HEK293 (cell line): ENCODE measurements at regions not wholly inside any gene's neighbourhood (a gene's known extent, or its start where the extent isn't known, plus 50 kb on each side); places are given as distances from the start of the nearest gene placed in this dataset.

Experiments
- CTCF ChIA-PET: fragments of 350-600 bp; formaldehyde crosslinking; extraction: SDS; loops from one replicate; lab custom pipeline; 2021; ENCODE audit warnings: antibody characterized with exemption; lab: Yijun Ruan, JAX
- POLR2A ChIA-PET: fragments of 300-600 bp; formaldehyde crosslinking; extraction: SDS; loops from one replicate; lab custom pipeline; 2020; ENCODE audit warnings: antibody characterized with exemption, inconsistent platforms; lab: Yijun Ruan, JAX
- H3K27ac ChIP-seq: fragments of 200-500 bp; sonication (Bioruptor generic); 2 replicates; pipeline ENCODE4 v1.5.1; 2014; ENCODE audit warnings: low read depth, low read length, control low read depth, inconsistent platforms; ENCODE audit errors: extremely low read depth
- H3K36me3 ChIP-seq, 2 experiments: fragments of 200-500 bp in 1 of 2; sonication (Bioruptor generic) in 1 of 2; 1 replicate in 1 of 2; 2 replicates in 1 of 2; pipeline ENCODE4 v1.5.1; 2014 to 2017; ENCODE audit warnings: inconsistent platforms in 2 of 2, low read length in 2 of 2; ENCODE audit not compliant: control insufficient read depth in 2 of 2, insufficient read depth in 1 of 2
- H3K4me1 ChIP-seq: fragments of 200-500 bp; sonication (Bioruptor generic); 2 replicates; pipeline ENCODE4 v1.5.1; 2014; ENCODE audit warnings: mild to moderate bottlenecking, low read length, inconsistent platforms; ENCODE audit not compliant: control insufficient read depth, insufficient read depth
- H3K4me3 ChIP-seq: 2 replicates; pipeline ENCODE4 v1.5.1; 2011; ENCODE audit warnings: low read depth, mild to moderate bottlenecking, control low read depth, low read length, moderate library complexity
- H3K9me3 ChIP-seq: fragments of 200-500 bp; sonication (Bioruptor generic); 2 replicates; pipeline ENCODE4 v1.5.1; 2014; ENCODE audit warnings: low read depth, low read length, inconsistent platforms; ENCODE audit not compliant: control insufficient read depth, insufficient read depth
- KLF1 ChIP-seq: fragments of 450-650 bp; formaldehyde crosslinking; IDR thresholded peaks from 2 replicates; pipeline ENCODE4 v1.5.1; 2016; ENCODE audit warnings: missing biosample characterization, missing genetic modification characterization
- MZF1 ChIP-seq: fragments of 450-650 bp; formaldehyde crosslinking; IDR thresholded peaks from 2 replicates; pipeline ENCODE4 v1.5.1; 2017; ENCODE audit warnings: missing biosample characterization, missing genetic modification characterization, borderline replicate concordance
- OSR2 ChIP-seq: fragments of 450-650 bp; formaldehyde crosslinking; IDR thresholded peaks from 2 replicates; pipeline ENCODE4 v1.5.1; 2016; ENCODE audit warnings: missing biosample characterization, missing genetic modification characterization
- ZNF112 ChIP-seq: fragments of 450-650 bp; formaldehyde crosslinking; IDR thresholded peaks from 2 replicates; pipeline ENCODE4 v1.5.0; 2017; ENCODE audit warnings: missing biosample characterization, missing genetic modification characterization
- ZNF16 ChIP-seq: fragments of 450-650 bp; formaldehyde crosslinking; IDR thresholded peaks from 2 replicates; pipeline ENCODE4 v1.5.1; 2016; ENCODE audit warnings: low read depth, missing biosample characterization, missing genetic modification characterization
- ZNF169 ChIP-seq: fragments of 450-650 bp; formaldehyde crosslinking; IDR thresholded peaks from 2 replicates; pipeline ENCODE4 v1.5.1; 2016; ENCODE audit warnings: missing biosample characterization, missing genetic modification characterization
- ZNF2 ChIP-seq: fragments of 450-650 bp; formaldehyde crosslinking; IDR thresholded peaks from 2 replicates; pipeline ENCODE4 v1.5.1; 2016; ENCODE audit warnings: missing biosample characterization, missing genetic modification characterization
- ZNF221 ChIP-seq: fragments of 450-650 bp; formaldehyde crosslinking; IDR thresholded peaks from 2 replicates; pipeline ENCODE4 v1.5.1; 2017; ENCODE audit warnings: missing biosample characterization, missing genetic modification characterization, borderline replicate concordance
- ZNF280C ChIP-seq: fragments of 450-650 bp; formaldehyde crosslinking; IDR thresholded peaks from 2 replicates; pipeline ENCODE4 v1.5.1; 2016; ENCODE audit warnings: missing biosample characterization, missing genetic modification characterization
- ZNF311 ChIP-seq: fragments of 450-650 bp; formaldehyde crosslinking; IDR thresholded peaks from 2 replicates; pipeline ENCODE4 v1.5.1; 2017; ENCODE audit warnings: missing biosample characterization, missing genetic modification characterization, borderline replicate concordance
- ZNF341 ChIP-seq: fragments of 450-650 bp; formaldehyde crosslinking; IDR thresholded peaks from 2 replicates; pipeline ENCODE4; 2016; ENCODE audit warnings: low read depth, missing biosample characterization, missing genetic modification characterization
- ZNF391 ChIP-seq: fragments of 450-650 bp; formaldehyde crosslinking; IDR thresholded peaks from 2 replicates; pipeline ENCODE4 v1.5.1; 2016; ENCODE audit warnings: low read depth, missing biosample characterization, missing genetic modification characterization, borderline replicate concordance
- ZNF394 ChIP-seq: fragments of 450-650 bp; formaldehyde crosslinking; IDR thresholded peaks from 2 replicates; pipeline ENCODE4 v1.5.1; 2016; ENCODE audit warnings: missing biosample characterization, missing genetic modification characterization, mild to moderate bottlenecking, moderate library complexity, borderline replicate concordance
- ZNF423 ChIP-seq: fragments of 450-650 bp; formaldehyde crosslinking; IDR thresholded peaks from 2 replicates; pipeline ENCODE4 v1.5.1; 2016; ENCODE audit warnings: missing biosample characterization, missing genetic modification characterization
- ZSCAN23 ChIP-seq: fragments of 450-650 bp; formaldehyde crosslinking; IDR thresholded peaks from 2 replicates; pipeline ENCODE4 v1.5.1; 2016; ENCODE audit warnings: missing biosample characterization, missing genetic modification characterization
- TF ChIP-seq, protein P1 (sequence below): fragments of 450-650 bp; formaldehyde crosslinking; IDR thresholded peaks from 2 replicates; pipeline ENCODE4 v1.5.1; 2016; ENCODE audit warnings: missing biosample characterization, missing genetic modification characterization
- TF ChIP-seq, protein P2 (sequence below): fragments of 450-650 bp; formaldehyde crosslinking; IDR thresholded peaks from 2 replicates; pipeline ENCODE4 v1.5.1; 2016; ENCODE audit warnings: missing biosample characterization, missing genetic modification characterization, low read depth
- TF ChIP-seq, protein P3 (sequence below): fragments of 450-650 bp; IDR thresholded peaks from 2 replicates; pipeline ENCODE4 v1.5.1; 2018; ENCODE audit warnings: missing biosample characterization, missing genetic modification characterization
- TF ChIP-seq, protein P4 (sequence below): fragments of 450-650 bp; formaldehyde crosslinking; IDR thresholded peaks from 2 replicates; pipeline ENCODE4 v1.5.1; 2017; ENCODE audit warnings: missing biosample characterization, mild to moderate bottlenecking, missing genetic modification characterization, moderate library complexity

DNA sequence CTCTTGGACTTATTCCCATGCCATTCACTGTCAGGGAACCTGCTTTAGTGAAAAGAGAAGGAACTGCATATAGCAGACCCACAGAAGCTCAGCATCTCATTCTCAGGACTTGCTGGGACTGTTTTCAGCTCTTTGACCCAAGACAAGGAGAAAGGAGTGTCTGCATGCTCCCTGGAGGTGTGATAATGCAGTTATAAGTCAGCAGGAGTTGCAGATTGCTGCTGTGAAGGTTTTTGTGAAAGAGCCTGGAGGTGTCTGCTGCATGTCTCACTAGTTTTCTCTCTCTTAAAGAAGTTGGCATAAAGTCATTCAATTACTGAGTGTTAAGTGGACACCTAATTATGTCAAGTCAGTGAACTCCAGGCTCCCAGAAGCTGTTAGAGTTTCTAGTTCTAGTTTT, 343.4 kb downstream of the BRINP2 start (continued):
- TF ChIP-seq, protein P1, sequence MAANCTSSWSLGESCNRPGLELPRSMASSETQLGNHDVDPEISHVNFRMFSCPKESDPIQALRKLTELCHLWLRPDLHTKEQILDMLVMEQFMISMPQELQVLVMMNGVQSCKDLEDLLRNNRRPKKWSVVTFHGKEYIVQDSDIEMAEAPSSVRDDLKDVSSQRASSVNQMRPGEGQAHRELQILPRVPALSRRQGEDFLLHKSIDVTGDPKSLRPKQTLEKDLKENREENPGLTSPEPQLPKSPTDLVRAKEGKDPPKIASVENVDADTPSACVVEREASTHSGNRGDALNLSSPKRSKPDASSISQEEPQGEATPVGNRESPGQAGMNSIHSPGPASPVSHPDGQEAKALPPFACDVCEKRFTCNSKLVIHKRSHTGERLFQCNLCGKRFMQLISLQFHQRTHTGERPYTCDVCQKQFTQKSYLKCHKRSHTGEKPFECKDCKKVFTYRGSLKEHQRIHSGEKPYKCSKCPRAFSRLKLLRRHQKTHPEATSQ (tag by site-specific recombination), result no peak

DNA sequence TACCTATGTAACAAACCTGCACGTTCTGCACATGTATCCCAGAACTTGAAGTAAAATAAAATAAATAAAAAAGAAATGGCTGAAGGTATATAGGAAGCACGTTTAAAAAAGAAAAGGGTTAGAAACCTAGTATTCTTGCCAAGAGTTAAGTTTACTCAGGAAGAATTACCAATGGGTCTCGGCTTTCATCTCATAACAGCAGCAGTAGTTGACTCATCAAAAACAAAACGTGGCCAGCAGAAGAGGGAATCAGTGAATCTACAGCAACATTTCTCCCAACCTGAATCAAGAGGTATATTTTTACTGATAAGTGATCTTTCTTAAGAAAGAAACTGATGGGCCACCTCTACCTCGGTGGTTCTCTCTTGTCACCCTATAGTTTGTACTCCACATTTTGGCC, 340.3 kb downstream of the BRINP2 start:
- Histone ChIP-seq H3K36me3 (no peaks in the 10 kb centered on the region), H3K27ac (no peak overlapping the region), H3K4me3 (no peak overlapping the region), H3K9me3 (no peaks in the 10 kb centered on the region; the same call in 1 of the 2 replicates), H3K4me1 (no peaks in the 10 kb centered on the region)
- TF ChIP-seq ZNF112 (tag by site-specific recombination) (no peak), MZF1 (tag by site-specific recombination) (no peak), ZNF169 (no peak), ZNF2 (tag by site-specific recombination) (no peak), ZNF423 (no peak), ZNF16 (no peak), ZNF311 (tag by site-specific recombination) (no peak), ZNF341 (tag by site-specific recombination) (no peak), ZNF221 (tag by site-specific recombination) (no peak), ZNF280C (no peak), ZNF394 (no peak), ZSCAN23 (tag by site-specific recombination) (no peak), OSR2 (tag by site-specific recombination) (no peak), KLF1 (tag by site-specific recombination) (no peak), ZNF391 (tag by site-specific recombination) (no peak)
- TF ChIP-seq, protein P2, sequence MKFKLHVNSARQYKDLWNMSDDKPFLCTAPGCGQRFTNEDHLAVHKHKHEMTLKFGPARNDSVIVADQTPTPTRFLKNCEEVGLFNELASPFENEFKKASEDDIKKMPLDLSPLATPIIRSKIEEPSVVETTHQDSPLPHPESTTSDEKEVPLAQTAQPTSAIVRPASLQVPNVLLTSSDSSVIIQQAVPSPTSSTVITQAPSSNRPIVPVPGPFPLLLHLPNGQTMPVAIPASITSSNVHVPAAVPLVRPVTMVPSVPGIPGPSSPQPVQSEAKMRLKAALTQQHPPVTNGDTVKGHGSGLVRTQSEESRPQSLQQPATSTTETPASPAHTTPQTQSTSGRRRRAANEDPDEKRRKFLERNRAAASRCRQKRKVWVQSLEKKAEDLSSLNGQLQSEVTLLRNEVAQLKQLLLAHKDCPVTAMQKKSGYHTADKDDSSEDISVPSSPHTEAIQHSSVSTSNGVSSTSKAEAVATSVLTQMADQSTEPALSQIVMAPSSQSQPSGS (tag by site-specific recombination), result no peak
- TF ChIP-seq, protein P3, sequence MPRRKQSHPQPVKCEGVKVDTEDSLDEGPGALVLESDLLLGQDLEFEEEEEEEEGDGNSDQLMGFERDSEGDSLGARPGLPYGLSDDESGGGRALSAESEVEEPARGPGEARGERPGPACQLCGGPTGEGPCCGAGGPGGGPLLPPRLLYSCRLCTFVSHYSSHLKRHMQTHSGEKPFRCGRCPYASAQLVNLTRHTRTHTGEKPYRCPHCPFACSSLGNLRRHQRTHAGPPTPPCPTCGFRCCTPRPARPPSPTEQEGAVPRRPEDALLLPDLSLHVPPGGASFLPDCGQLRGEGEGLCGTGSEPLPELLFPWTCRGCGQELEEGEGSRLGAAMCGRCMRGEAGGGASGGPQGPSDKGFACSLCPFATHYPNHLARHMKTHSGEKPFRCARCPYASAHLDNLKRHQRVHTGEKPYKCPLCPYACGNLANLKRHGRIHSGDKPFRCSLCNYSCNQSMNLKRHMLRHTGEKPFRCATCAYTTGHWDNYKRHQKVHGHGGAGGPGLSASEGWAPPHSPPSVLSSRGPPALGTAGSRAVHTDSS (tag by site-specific recombination), result no peak
- TF ChIP-seq, protein P4, sequence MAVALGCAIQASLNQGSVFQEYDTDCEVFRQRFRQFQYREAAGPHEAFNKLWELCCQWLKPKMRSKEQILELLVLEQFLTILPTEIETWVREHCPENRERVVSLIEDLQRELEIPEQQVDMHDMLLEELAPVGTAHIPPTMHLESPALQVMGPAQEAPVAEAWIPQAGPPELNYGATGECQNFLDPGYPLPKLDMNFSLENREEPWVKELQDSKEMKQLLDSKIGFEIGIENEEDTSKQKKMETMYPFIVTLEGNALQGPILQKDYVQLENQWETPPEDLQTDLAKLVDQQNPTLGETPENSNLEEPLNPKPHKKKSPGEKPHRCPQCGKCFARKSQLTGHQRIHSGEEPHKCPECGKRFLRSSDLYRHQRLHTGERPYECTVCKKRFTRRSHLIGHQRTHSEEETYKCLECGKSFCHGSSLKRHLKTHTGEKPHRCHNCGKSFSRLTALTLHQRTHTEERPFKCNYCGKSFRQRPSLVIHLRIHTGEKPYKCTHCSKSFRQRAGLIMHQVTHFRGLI (tag by site-specific recombination), result no peak
- ChIA-PET POLR2A (no interaction called here), CTCF (no interaction called here)
